Gastroesophageal sphincter (tissue), 4 donors: ENCODE measurements at regions not wholly inside any gene's neighbourhood (a gene's known extent, or its start where the extent isn't known, plus 50 kb on each side); places are given as distances from the start of the nearest gene placed in this dataset.

Experiments used
- ATAC-seq: fragments of 150-250 bp; one replicate; pipeline ENCODE4 v1.9.1; 2016; ENCODE audit warnings: mild to moderate bottlenecking, moderate library complexity
- H3K27ac ChIP-seq, 4 donors: fragments of 200-600 bp; sonication (generic) in 3 of 4; 1 replicate in 3 of 4; 2 replicates in 1 of 4; pipeline ENCODE4 v1.5.1; 2016 to 2019
- H3K27me3 ChIP-seq: fragments of 200-600 bp; sonication (generic); one replicate; pipeline ENCODE4 v1.5.1; 2019
- H3K36me3 ChIP-seq, 2 donors: fragments of 200-600 bp; sonication (generic); one replicate each; pipeline ENCODE4 v1.5.1; 2019; ENCODE audit warnings: control low read depth in 1 of 2
- H3K4me1 ChIP-seq, 3 donors: fragments of 200-600 bp; sonication (generic); 1 replicate in 2 of 3; 2 replicates in 1 of 3; pipeline ENCODE4 v1.5.1; 2016 to 2019; ENCODE audit warnings: control low read depth in 2 of 3
- H3K4me3 ChIP-seq, 2 donors: fragments of 200-600 bp; sonication (generic); one replicate each; pipeline ENCODE4 v1.5.1; 2019; ENCODE audit warnings: mild to moderate bottlenecking in 1 of 2, moderate library complexity in 1 of 2
- H3K9me3 ChIP-seq, 3 donors: fragments of 200-600 bp; sonication (generic); one replicate each; pipeline ENCODE4 v1.5.1; 2017 to 2019; ENCODE audit warnings: control low read depth in 2 of 3
- CTCF ChIP-seq, 4 experiments: fragments of 200-600 bp in 2 of 4; fragments of 450-650 bp in 2 of 4; sonication (generic) in 1 of 4; IDR thresholded peaks; one replicate each; pipeline ENCODE4 v1.5.1; 2017 to 2019; ENCODE audit warnings: antibody characterized with exemption in 4 of 4, mild to moderate bottlenecking in 2 of 4, moderate library complexity in 2 of 4
- EP300 ChIP-seq: sonication (generic); formaldehyde crosslinking; IDR thresholded peaks from one replicate; pipeline ENCODE4 v1.6.1; 2017; ENCODE audit warnings: antibody characterized with exemption, mild to moderate bottlenecking
- POLR2A ChIP-seq, 2 donors: fragments of 450-650 bp; IDR thresholded peaks; one replicate each; pipeline ENCODE4 v1.6.1; 2017; ENCODE audit warnings: antibody characterized with exemption in 2 of 2, mild to moderate bottlenecking in 2 of 2, moderate library complexity in 1 of 2
- POLR2AphosphoS5 ChIP-seq: sonication (generic); formaldehyde crosslinking; IDR thresholded peaks from one replicate; pipeline ENCODE4 v1.6.1; 2017; ENCODE audit warnings: antibody characterized with exemption
- WGBS, 2 donors: methylation state at CpG; one replicate each; pipeline ENCODE4 v1.1.5; 2018; ENCODE audit warnings: low coverage in 1 of 2; 5-methylcytosine and 5-hydroxymethylcytosine counted together

GRCh38 chr4:11730545-11730944 lies 301.9 kb upstream of the HS3ST1 start:
- no peak overlapping the region for H3K4me3 ChIP-seq
- TF ChIP-seq CTCF (IDR thresholded peaks at IDR 0.05) (no peak), POLR2AphosphoS5 (no peak), POLR2A (IDR thresholded peaks at IDR 0.05) (no peak), EP300 (no peak)
- H3K36me3 ChIP-seq: no peaks in the 10 kb centered on the region
- no peaks in the 10 kb centered on the region for H3K4me1 ChIP-seq
- H3K27ac ChIP-seq: no peak overlapping the region
- ATAC-seq: no peak
- no peaks in the 10 kb centered on the region for H3K27me3 ChIP-seq
- H3K9me3 ChIP-seq: no peaks in the 10 kb centered on the region
- WGBS, 2 donors: 75 to 93% methylated on average over 1 of the region's 1 CpG

GRCh38 chr4:11729548-11729947 lies 300.9 kb upstream of the HS3ST1 start:
- 20 to 45% methylated on average over 1 of the region's 1 CpG for WGBS, 2 donors
- no peaks in the 10 kb centered on the region for H3K27me3 ChIP-seq
- TF ChIP-seq EP300: no peak
- no peak for TF ChIP-seq POLR2AphosphoS5
- TF ChIP-seq CTCF (IDR thresholded peaks at IDR 0.05): no peak
- no peak for TF ChIP-seq POLR2A (IDR thresholded peaks at IDR 0.05)

GRCh38 chr4:11727903-11728564 lies 299.3 kb upstream of the HS3ST1 start:
- no peak for TF ChIP-seq POLR2A (IDR thresholded peaks at IDR 0.05)
- no peak for ATAC-seq
- no peaks in the 10 kb centered on the region for H3K27me3 ChIP-seq
- H3K36me3 ChIP-seq: no peaks in the 10 kb centered on the region
- H3K4me1 ChIP-seq: no peaks in the 10 kb centered on the region
- no peaks in the 10 kb centered on the region for H3K9me3 ChIP-seq
- no peak overlapping the region for H3K4me3 ChIP-seq
- 65 to 74% methylated on average over 3 of the region's 3 CpGs for WGBS, 2 donors
- no peak overlapping the region for H3K27ac ChIP-seq

More at GRCh38 chr4:11729548-11729947, 300.9 kb upstream of the HS3ST1 start:
- H3K4me1 ChIP-seq: no peaks in the 10 kb centered on the region
- H3K9me3 ChIP-seq: no peaks in the 10 kb centered on the region
- ATAC-seq: no peak
- no peaks in the 10 kb centered on the region for H3K36me3 ChIP-seq
- no peak overlapping the region for H3K27ac ChIP-seq
- no peak overlapping the region for H3K4me3 ChIP-seq

- Histone ChIP-seq H3K27me3 (no peaks in the 10 kb centered on the region), H3K4me3 (no peak overlapping the region), H3K36me3 (no peaks in the 10 kb centered on the region), H3K9me3 (no peaks in the 10 kb centered on the region), H3K4me1 (no peaks in the 10 kb centered on the region), H3K27ac (no peak overlapping the region)
- ATAC-seq: no peak
- TF ChIP-seq EP300: no peak
- no peak for TF ChIP-seq CTCF (IDR thresholded peaks at IDR 0.05)
- TF ChIP-seq POLR2AphosphoS5: no peak
- no peak for TF ChIP-seq POLR2A (IDR thresholded peaks at IDR 0.05)
Measured at GRCh38 chr4:11724731-11725130, 296.0 kb upstream of the HS3ST1 start.

- Histone ChIP-seq H3K27me3 (no peaks in the 10 kb centered on the region), H3K4me1 (no peaks in the 10 kb centered on the region), H3K36me3 (no peaks in the 10 kb centered on the region), H3K27ac (no peak overlapping the region), H3K9me3 (no peaks in the 10 kb centered on the region), H3K4me3 (no peak overlapping the region)
- 65 to 96% methylated on average over 3 of the region's 4 CpGs for WGBS, 2 donors
- no peak for ATAC-seq
- TF ChIP-seq POLR2AphosphoS5: no peak
- TF ChIP-seq EP300: no peak
- no peak for TF ChIP-seq CTCF (IDR thresholded peaks at IDR 0.05)
- no peak for TF ChIP-seq POLR2A (IDR thresholded peaks at IDR 0.05)
Measured at GRCh38 chr4:11722223-11722622, 293.5 kb upstream of the HS3ST1 start.
